Endothelial cell of umbilical vein (primary cell): ENCODE measurements at regions not wholly inside any gene's neighbourhood (a gene's known extent, or its start where the extent isn't known, plus 50 kb on each side); places are given as distances from the start of the nearest gene placed in this dataset.

Experiments used
- BruUV-seq: library from RNA; stranded (reverse); fragments of 400-500 nt; replicated peaks from 2 replicates; lab custom pipeline; 2021; lab: Mats Ljungman, UMichigan
- CTCF ChIA-PET: fragments of 300-600, 350-600 bp; sonication (Branson Sonifier 250); formaldehyde crosslinking; loops from one replicate; lab custom pipeline; 2021; ENCODE audit warnings: antibody characterized with exemption, inconsistent platforms; lab: Charles Lee
- POLR2A ChIA-PET: fragments of 300-600, 350-600 bp; sonication (Branson Sonifier 250); formaldehyde crosslinking; loops from one replicate; lab custom pipeline; 2021; ENCODE audit warnings: antibody characterized with exemption, inconsistent platforms; lab: Charles Lee
- DNase-seq: peaks from one replicate; pipeline ENCODE4 v3.0.0-alpha.2; 2011; ENCODE audit warnings: low read depth, low spot score
- FAIRE-seq: peaks from 2 replicates; lab custom pipeline; 2011; peaks lifted over from hg19 to GRCh38; lab: Jason Lieb, UNC
- H2AFZ ChIP-seq: 2 replicates; pipeline ENCODE4 v1.6.0; 2012; ENCODE audit warnings: low read depth, low read length, control low read depth, inconsistent platforms
- H3K27ac ChIP-seq: 2 replicates; pipeline ENCODE4 v1.5.1; 2011; ENCODE audit warnings: low read depth, mild to moderate bottlenecking, control low read depth, low read length, moderate library complexity; ENCODE audit not compliant: insufficient read depth
- H3K27me3 ChIP-seq, 2 experiments: 2 replicates each; pipeline versions ENCODE4 v1.6.0 to v1.6.1; 2011; ENCODE audit warnings: low read length in 2 of 2, mixed read lengths in 1 of 2; ENCODE audit not compliant: control insufficient read depth in 2 of 2, insufficient read depth in 2 of 2
- H3K36me3 ChIP-seq, 2 experiments: 2 replicates in 1 of 2; 3 replicates in 1 of 2; pipeline ENCODE4 v1.5.1; 2011; ENCODE audit warnings: low read length in 2 of 2, mild to moderate bottlenecking in 1 of 2, moderate library complexity in 1 of 2; ENCODE audit not compliant: control insufficient read depth in 2 of 2, insufficient read depth in 2 of 2; ENCODE audit errors: extremely low read depth in 1 of 2
- H3K4me1 ChIP-seq: 3 replicates; pipeline ENCODE4 v1.5.1; 2011; ENCODE audit warnings: mild to moderate bottlenecking, low read length; ENCODE audit not compliant: control insufficient read depth, insufficient read depth; ENCODE audit errors: extremely low read depth
- H3K4me2 ChIP-seq: 2 replicates; pipeline ENCODE4 v1.6.1; 2011; ENCODE audit warnings: low read length, control low read depth, mixed read lengths; ENCODE audit not compliant: insufficient read depth
- H3K4me3 ChIP-seq, 3 experiments: fragments of 200-600 bp in 1 of 3; sonication (generic), shearing (Covaris generic) in 1 of 3; replicated peaks in 1 of 3; 2 replicates each; pipeline ENCODE4 v1.5.1; 2011 to 2016; ENCODE audit warnings: control low read depth in 3 of 3, low read length in 3 of 3, mild to moderate bottlenecking in 2 of 3, inconsistent platforms in 1 of 3, low read depth in 1 of 3, moderate library complexity in 1 of 3; ENCODE audit not compliant: insufficient read depth in 1 of 3
- H3K79me2 ChIP-seq: 2 replicates; pipeline ENCODE4 v1.6.0; 2012; ENCODE audit warnings: low read length, inconsistent platforms; ENCODE audit not compliant: control insufficient read depth, insufficient read depth
- H3K9ac ChIP-seq: replicated peaks from 2 replicates; pipeline ENCODE3; 2011; ENCODE audit warnings: low read length, control low read depth; ENCODE audit not compliant: insufficient read depth; ENCODE audit errors: extremely low read depth
- H3K9me1 ChIP-seq: replicated peaks from 3 replicates; pipeline ENCODE4 v1.6.0; 2011; ENCODE audit warnings: mild to moderate bottlenecking, low read length; ENCODE audit not compliant: control insufficient read depth, insufficient read depth; ENCODE audit errors: extremely low read depth
- H3K9me3 ChIP-seq: replicated peaks from 2 replicates; pipeline ENCODE4 v1.5.1; 2012; ENCODE audit warnings: low read length, inconsistent platforms; ENCODE audit not compliant: control insufficient read depth, insufficient read depth
- H4K20me1 ChIP-seq: replicated peaks from 2 replicates; pipeline ENCODE3; 2011; ENCODE audit warnings: mild to moderate bottlenecking, low read length; ENCODE audit not compliant: control insufficient read depth, insufficient read depth; ENCODE audit errors: extremely low read depth
- CTCF ChIP-seq, 2 donors: IDR thresholded peaks; 1 replicate in 1 of 2; 2 replicates in 1 of 2; pipeline ENCODE4 v1.5.1; 2011; ENCODE audit warnings: low read length in 2 of 2, mild to moderate bottlenecking in 2 of 2, moderate library complexity in 2 of 2, control low read depth in 1 of 2, inconsistent platforms in 1 of 2, low read depth in 1 of 2; ENCODE audit not compliant: insufficient read depth in 1 of 2; ENCODE audit errors: extremely low read depth in 1 of 2
- FOS ChIP-seq: IDR thresholded peaks from 2 replicates; pipeline ENCODE4 v1.6.1; 2011; ENCODE audit warnings: mild to moderate bottlenecking, low read length, moderate library complexity, borderline replicate concordance; ENCODE audit not compliant: insufficient read depth
- GATA2 ChIP-seq: IDR thresholded peaks from 2 replicates; pipeline ENCODE4 v1.7.0; 2011; ENCODE audit warnings: low read depth, mild to moderate bottlenecking, moderate library complexity, mixed read lengths, low read length; ENCODE audit not compliant: insufficient read length, insufficient read depth
- JUN ChIP-seq: IDR thresholded peaks from 2 replicates; pipeline ENCODE4 v1.6.1; 2011; ENCODE audit warnings: borderline replicate concordance, low read depth; ENCODE audit not compliant: insufficient read length, insufficient read depth
- POLR2AphosphoS5 ChIP-seq: IDR thresholded peaks from 2 replicates; pipeline ENCODE4 v1.6.1; 2012; ENCODE audit warnings: low read depth, mild to moderate bottlenecking, control low read depth, low read length, moderate library complexity; ENCODE audit not compliant: insufficient read depth
- dilution Hi-C: fragments of 300-500 bp; cut with MboI; formaldehyde crosslinking; loops from one replicate; pipeline ENCODE4 v1.15.0; 2019; ENCODE audit warnings: low sequenced_read_pairs; ENCODE audit not compliant: extremely low pct_ligation_motif_present
- intact Hi-C: fragments of 100-400 bp; cut with micrococcal nuclease; formaldehyde crosslinking; loops from one replicate; pipeline ENCODE4 v1.10.0; 2022

GRCh38 chr10:43820663-43821062 lies 172.0 kb upstream of the ZNF32 start:
- Histone ChIP-seq H3K9me1 (no peaks in the 10 kb centered on the region), H3K4me1 (no peaks in the 10 kb centered on the region), H3K27me3 (no peaks in the 10 kb centered on the region), H3K36me3 (no peaks in the 10 kb centered on the region), H3K79me2 (no peaks in the 10 kb centered on the region), H3K4me3 (no peak overlapping the region), H3K4me2 (no peak overlapping the region), H2AFZ (no peak overlapping the region), H3K9me3 (no peaks in the 10 kb centered on the region), H4K20me1 (no peaks in the 10 kb centered on the region), H3K27ac (no peak overlapping the region), H3K9ac (no peak overlapping the region)
- ChIA-PET POLR2A (interaction anchor here (0.6 kb wide), 1 partner anchor 24 kb away, joined by 3 read pairs; no protein-coding TSS in a partner anchor), CTCF (no interaction called here)
- FAIRE-seq (no peak), DNase-seq (no peak)
- intact Hi-C loops: no loop called here
- dilution Hi-C loops: no loop called here
- no TSS peak for BruUV-seq
- TF ChIP-seq POLR2AphosphoS5 (no peak), CTCF (IDR thresholded peaks at IDR 0.05; ENCODE audit: extremely low read depth in 1 of 2, insufficient read depth in 1 of 2, low read depth in 1 of 2, low read length in 2 of 2) (no peak), GATA2 (no peak), FOS (no peak), JUN (no peak)
